GM12892 (cell line): ENCODE measurements at regions not wholly inside any gene's neighbourhood (a gene's known extent, or its start where the extent isn't known, plus 50 kb on each side); places are given as distances from the start of the nearest gene placed in this dataset.

ENCODE experiments used
- POLR2A ChIP-seq: IDR thresholded peaks from 2 replicates; pipeline ENCODE4 v1.6.1; 2011; ENCODE audit warnings: low read depth, low read length, control low read depth
- POLR2AphosphoS5 ChIP-seq: IDR thresholded peaks from 2 replicates; pipeline ENCODE4 v1.6.1; 2011; ENCODE audit warnings: low read depth, low read length, control low read depth
- TAF1 ChIP-seq: IDR thresholded peaks from 2 replicates; pipeline ENCODE4 v1.6.1; 2011; ENCODE audit warnings: low read depth, mild to moderate bottlenecking, control low read depth, low read length, borderline replicate concordance

- no peak for TF ChIP-seq POLR2AphosphoS5
- TF ChIP-seq POLR2A: no peak
- TF ChIP-seq TAF1: no peak
Measured at GRCh38 chr3:116524453-116525210, 79.3 kb upstream of the LSAMP start.
